ENCODE measurements at regions not wholly inside any gene's neighbourhood (a gene's known extent, or its start where the extent isn't known, plus 50 kb on each side); places are given as distances from the start of the nearest gene placed in this dataset.

DNA sequence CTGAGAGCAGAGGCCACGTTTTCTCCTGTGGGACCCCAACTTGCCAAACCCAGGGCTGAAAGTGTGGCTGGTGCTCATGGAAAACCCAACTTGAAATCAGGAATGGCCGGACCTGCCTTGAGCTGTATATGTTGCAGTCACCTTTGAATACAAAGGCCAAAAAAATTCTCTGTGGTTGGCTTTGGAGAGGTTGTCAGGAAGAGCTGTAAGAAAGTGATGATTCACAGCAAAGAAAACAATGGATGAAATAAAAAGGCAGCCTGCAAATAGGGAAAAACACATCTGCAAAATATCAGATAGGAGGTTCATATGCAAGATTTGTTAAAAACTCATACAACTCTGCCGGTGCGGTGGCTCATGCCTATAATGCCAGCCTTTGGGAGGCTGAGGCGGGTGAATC lies 715.8 kb downstream of the UQCRFS1 start:
- H3K9me3 ChIP-seq (replicated peaks), result no peaks in the 10 kb centered on the region
- no peak overlapping the region for H3K27ac ChIP-seq (replicated peaks)
- intact Hi-C loops (cut with micrococcal nuclease), result no loop called here
- H3K36me3 ChIP-seq, result no peaks in the 10 kb centered on the region
- TF ChIP-seq, protein P1, sequence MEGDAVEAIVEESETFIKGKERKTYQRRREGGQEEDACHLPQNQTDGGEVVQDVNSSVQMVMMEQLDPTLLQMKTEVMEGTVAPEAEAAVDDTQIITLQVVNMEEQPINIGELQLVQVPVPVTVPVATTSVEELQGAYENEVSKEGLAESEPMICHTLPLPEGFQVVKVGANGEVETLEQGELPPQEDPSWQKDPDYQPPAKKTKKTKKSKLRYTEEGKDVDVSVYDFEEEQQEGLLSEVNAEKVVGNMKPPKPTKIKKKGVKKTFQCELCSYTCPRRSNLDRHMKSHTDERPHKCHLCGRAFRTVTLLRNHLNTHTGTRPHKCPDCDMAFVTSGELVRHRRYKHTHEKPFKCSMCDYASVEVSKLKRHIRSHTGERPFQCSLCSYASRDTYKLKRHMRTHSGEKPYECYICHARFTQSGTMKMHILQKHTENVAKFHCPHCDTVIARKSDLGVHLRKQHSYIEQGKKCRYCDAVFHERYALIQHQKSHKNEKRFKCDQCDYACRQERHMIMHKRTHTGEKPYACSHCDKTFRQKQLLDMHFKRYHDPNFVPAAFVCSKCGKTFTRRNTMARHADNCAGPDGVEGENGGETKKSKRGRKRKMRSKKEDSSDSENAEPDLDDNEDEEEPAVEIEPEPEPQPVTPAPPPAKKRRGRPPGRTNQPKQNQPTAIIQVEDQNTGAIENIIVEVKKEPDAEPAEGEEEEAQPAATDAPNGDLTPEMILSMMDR (IDR thresholded peaks at IDR 0.05; ENCODE audit: borderline replicate concordance), result no peak
- DNase-seq, result no peak
- no peaks in the 10 kb centered on the region for H3K27me3 ChIP-seq (ENCODE audit: low read depth)
- H3K4me3 ChIP-seq, result no peak overlapping the region
- no peaks in the 10 kb centered on the region for H3K4me1 ChIP-seq

GRCh38 chr19:28495046-28495445 lies 717.9 kb downstream of the UQCRFS1 start:
- no peaks in the 10 kb centered on the region for H3K4me1 ChIP-seq
- TF ChIP-seq, protein P1 (IDR thresholded peaks at IDR 0.05; ENCODE audit: borderline replicate concordance), result no peak
- no peak for DNase-seq
- H3K36me3 ChIP-seq, result no peaks in the 10 kb centered on the region
- H3K27ac ChIP-seq (replicated peaks), result no peak overlapping the region
- intact Hi-C loops (cut with micrococcal nuclease), result no loop called here
- H3K27me3 ChIP-seq (ENCODE audit: low read depth), result peaks cover 5% of the 10 kb centered on the region
- no peak overlapping the region for H3K4me3 ChIP-seq
- H3K9me3 ChIP-seq (replicated peaks), result no peaks in the 10 kb centered on the region

GRCh38 chr19:28494461-28494860 lies 718.5 kb downstream of the UQCRFS1 start:
- intact Hi-C loops (cut with micrococcal nuclease), result no loop called here
- Histone ChIP-seq H3K4me1 (no peaks in the 10 kb centered on the region), H3K36me3 (no peaks in the 10 kb centered on the region), H3K4me3 (no peak overlapping the region), H3K9me3 (replicated peaks) (no peaks in the 10 kb centered on the region), H3K27me3 (ENCODE audit: low read depth) (peaks cover 11% of the 10 kb centered on the region), H3K27ac (replicated peaks) (no peak overlapping the region)
- TF ChIP-seq, protein P1 (IDR thresholded peaks at IDR 0.05; ENCODE audit: borderline replicate concordance), result no peak
- DNase-seq, result no peak

GRCh38 chr19:28493884-28494283 lies 719.1 kb downstream of the UQCRFS1 start:
- H3K27me3 ChIP-seq (ENCODE audit: low read depth), result peaks cover 16% of the 10 kb centered on the region
- no peaks in the 10 kb centered on the region for H3K36me3 ChIP-seq
- DNase-seq, result no peak
- no peaks in the 10 kb centered on the region for H3K9me3 ChIP-seq (replicated peaks)
- intact Hi-C loops (cut with micrococcal nuclease), result no loop called here
- no peak overlapping the region for H3K27ac ChIP-seq (replicated peaks)
- H3K4me1 ChIP-seq, result no peaks in the 10 kb centered on the region
- H3K4me3 ChIP-seq, result no peak overlapping the region
- TF ChIP-seq, protein P1 (IDR thresholded peaks at IDR 0.05; ENCODE audit: borderline replicate concordance), result no peak

DNA sequence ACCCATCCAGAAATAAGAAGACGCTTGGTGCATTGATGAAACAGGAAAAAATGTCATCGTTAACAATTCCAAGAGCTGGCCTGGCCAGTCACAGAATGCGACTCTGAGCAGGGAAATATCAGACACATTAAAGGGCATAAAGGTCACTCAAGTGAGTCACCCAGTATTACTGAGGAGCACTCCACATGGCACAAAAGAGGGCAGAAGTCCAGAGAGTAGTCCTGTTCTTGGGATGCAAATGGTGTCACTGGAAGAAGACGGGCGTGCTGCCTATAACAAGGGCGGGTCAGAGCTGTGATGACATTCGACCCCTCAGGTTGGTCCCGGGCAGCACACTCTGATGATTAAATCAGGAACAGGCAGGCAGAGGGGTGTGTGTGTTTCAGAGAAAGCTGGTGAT lies 720.3 kb downstream of the UQCRFS1 start:
- DNase-seq, result no peak
- intact Hi-C loops (cut with micrococcal nuclease), result no loop called here
- peaks cover 26% of the 10 kb centered on the region for H3K27me3 ChIP-seq (ENCODE audit: low read depth)
- H3K36me3 ChIP-seq, result no peaks in the 10 kb centered on the region
- no peak overlapping the region for H3K27ac ChIP-seq (replicated peaks)
- H3K4me1 ChIP-seq, result no peaks in the 10 kb centered on the region
- H3K9me3 ChIP-seq (replicated peaks), result no peaks in the 10 kb centered on the region
- H3K4me3 ChIP-seq, result no peak overlapping the region
- TF ChIP-seq, protein P1 (IDR thresholded peaks at IDR 0.05; ENCODE audit: borderline replicate concordance), result no peak

GRCh38 chr19:28492201-28492600 lies 720.8 kb downstream of the UQCRFS1 start:
- H3K27me3 ChIP-seq (ENCODE audit: low read depth), result peaks cover 26% of the 10 kb centered on the region
- H3K9me3 ChIP-seq (replicated peaks), result no peaks in the 10 kb centered on the region
- H3K4me1 ChIP-seq, result no peaks in the 10 kb centered on the region
- no peak overlapping the region for H3K4me3 ChIP-seq
- intact Hi-C loops (cut with micrococcal nuclease), result no loop called here
- no peaks in the 10 kb centered on the region for H3K36me3 ChIP-seq
- DNase-seq, result no peak
- TF ChIP-seq, protein P1 (IDR thresholded peaks at IDR 0.05; ENCODE audit: borderline replicate concordance), result no peak
- no peak overlapping the region for H3K27ac ChIP-seq (replicated peaks)

All from left ventricle myocardium inferior (tissue), 1 donor.